ENCODE measurements at regions not wholly inside any gene's neighbourhood (a gene's known extent, or its start where the extent isn't known, plus 50 kb on each side); places are given as distances from the start of the nearest gene placed in this dataset.
"Not testable (repeated sequence)": the region's sequence is repeated elsewhere in the genome, so short reads cannot be mapped to it uniquely, and the experiment has no call there.

GRCh38 chr13:65943024-65943423 is 1287.1 kb downstream of the PCDH9 start:
- H3K9ac ChIP-seq (ENCODE audit: low read length), result no peak overlapping the region
- H3K27ac ChIP-seq (ENCODE audit: low read length), result no peak overlapping the region

GRCh38 chr13:65940720-65941119 is 1289.4 kb downstream of the PCDH9 start:
- Histone ChIP-seq H3K4me1 (ENCODE audit: control insufficient read depth, low read depth, low read length) (no peaks in the 10 kb centered on the region), H3K36me3 (ENCODE audit: control insufficient read depth, low read depth, low read length) (no peaks in the 10 kb centered on the region), H3K27ac (ENCODE audit: low read length) (no peak overlapping the region), H3K9ac (ENCODE audit: low read length) (no peak overlapping the region), H3K27me3 (ENCODE audit: control insufficient read depth, insufficient read depth, low read length) (no peaks in the 10 kb centered on the region), H3K9me3 (ENCODE audit: control insufficient read depth, low read depth, low read length) (no peaks in the 10 kb centered on the region), H3K4me3 (ENCODE audit: low read length) (no peak overlapping the region)

More at GRCh38 chr13:65943024-65943423, 1287.1 kb downstream of the PCDH9 start:
- Histone ChIP-seq H3K9me3 (ENCODE audit: control insufficient read depth, low read depth, low read length) (no peaks in the 10 kb centered on the region), H3K27me3 (ENCODE audit: control insufficient read depth, insufficient read depth, low read length) (no peaks in the 10 kb centered on the region), H3K4me1 (ENCODE audit: control insufficient read depth, low read depth, low read length) (no peaks in the 10 kb centered on the region), H3K36me3 (ENCODE audit: control insufficient read depth, low read depth, low read length) (no peaks in the 10 kb centered on the region), H3K4me3 (ENCODE audit: low read length) (no peak overlapping the region)

GRCh38 chr13:65937251-65937650 is 1292.9 kb downstream of the PCDH9 start:
- Histone ChIP-seq H3K27ac (ENCODE audit: low read length) (no peak overlapping the region), H3K4me3 (ENCODE audit: low read length) (no peak overlapping the region), H3K9ac (ENCODE audit: low read length) (no peak overlapping the region), H3K4me1 (ENCODE audit: control insufficient read depth, low read depth, low read length) (no peaks in the 10 kb centered on the region), H3K27me3 (ENCODE audit: control insufficient read depth, insufficient read depth, low read length) (no peaks in the 10 kb centered on the region), H3K36me3 (ENCODE audit: control insufficient read depth, low read depth, low read length) (no peaks in the 10 kb centered on the region), H3K9me3 (ENCODE audit: control insufficient read depth, low read depth, low read length) (no peaks in the 10 kb centered on the region)

GRCh38 chr13:65936249-65936648 is 1293.9 kb downstream of the PCDH9 start:
- Histone ChIP-seq H3K9me3 (ENCODE audit: control insufficient read depth, low read depth, low read length) (no peaks in the 10 kb centered on the region), H3K27me3 (ENCODE audit: control insufficient read depth, insufficient read depth, low read length) (no peaks in the 10 kb centered on the region), H3K36me3 (ENCODE audit: control insufficient read depth, low read depth, low read length) (no peaks in the 10 kb centered on the region), H3K27ac (ENCODE audit: low read length) (no peak overlapping the region), H3K4me1 (ENCODE audit: control insufficient read depth, low read depth, low read length) (no peaks in the 10 kb centered on the region), H3K4me3 (ENCODE audit: low read length) (no peak overlapping the region), H3K9ac (ENCODE audit: low read length) (no peak overlapping the region)

- Histone ChIP-seq H3K27me3 (ENCODE audit: control insufficient read depth, insufficient read depth, low read length) (no peaks in the 10 kb centered on the region), H3K9ac (ENCODE audit: low read length) (no peak overlapping the region), H3K4me3 (ENCODE audit: low read length) (no peak overlapping the region), H3K36me3 (ENCODE audit: control insufficient read depth, low read depth, low read length) (no peaks in the 10 kb centered on the region), H3K9me3 (ENCODE audit: control insufficient read depth, low read depth, low read length) (no peaks in the 10 kb centered on the region), H3K4me1 (ENCODE audit: control insufficient read depth, low read depth, low read length) (no peaks in the 10 kb centered on the region), H3K27ac (ENCODE audit: low read length) (no peak overlapping the region)
These were observed 1297.4 kb downstream of the PCDH9 start for GRCh38 chr13:65932587-65933239.

- H3K27ac ChIP-seq (ENCODE audit: low read length), result no peak overlapping the region
- H3K27me3 ChIP-seq (ENCODE audit: control insufficient read depth, insufficient read depth, low read length), result no peaks in the 10 kb centered on the region
- H3K4me1 ChIP-seq (ENCODE audit: control insufficient read depth, low read depth, low read length), result no peaks in the 10 kb centered on the region
- no peaks in the 10 kb centered on the region for H3K9me3 ChIP-seq (ENCODE audit: control insufficient read depth, low read depth, low read length)
- H3K4me3 ChIP-seq (ENCODE audit: low read length), result no peak overlapping the region
- no peak overlapping the region for H3K9ac ChIP-seq (ENCODE audit: low read length)
- H3K36me3 ChIP-seq (ENCODE audit: control insufficient read depth, low read depth, low read length), result no peaks in the 10 kb centered on the region
These were observed 1298.1 kb downstream of the PCDH9 start for GRCh38 chr13:65932013-65932412.

GRCh38 chr13:65929436-65929835 is 1300.7 kb downstream of the PCDH9 start:
- Histone ChIP-seq H3K27ac (ENCODE audit: low read length) (no peak overlapping the region), H3K4me3 (ENCODE audit: low read length) (no peak overlapping the region), H3K9ac (ENCODE audit: low read length) (no peak overlapping the region), H3K4me1 (ENCODE audit: control insufficient read depth, low read depth, low read length) (no peaks in the 10 kb centered on the region), H3K36me3 (ENCODE audit: control insufficient read depth, low read depth, low read length) (no peaks in the 10 kb centered on the region), H3K9me3 (ENCODE audit: control insufficient read depth, low read depth, low read length) (no peaks in the 10 kb centered on the region), H3K27me3 (ENCODE audit: control insufficient read depth, insufficient read depth, low read length) (no peaks in the 10 kb centered on the region)

GRCh38 chr13:65926750-65927171 is 1303.4 kb downstream of the PCDH9 start:
- Histone ChIP-seq H3K9ac (ENCODE audit: low read length) (no peak overlapping the region), H3K36me3 (ENCODE audit: control insufficient read depth, low read depth, low read length) (no peaks in the 10 kb centered on the region), H3K27me3 (ENCODE audit: control insufficient read depth, insufficient read depth, low read length) (no peaks in the 10 kb centered on the region), H3K4me1 (ENCODE audit: control insufficient read depth, low read depth, low read length) (no peaks in the 10 kb centered on the region), H3K9me3 (ENCODE audit: control insufficient read depth, low read depth, low read length) (no peaks in the 10 kb centered on the region), H3K27ac (ENCODE audit: low read length) (no peak overlapping the region), H3K4me3 (ENCODE audit: low read length) (no peak overlapping the region)

GRCh38 chr13:65922846-65923245 is 1307.3 kb downstream of the PCDH9 start:
- not testable (repeated sequence) for H3K27me3 ChIP-seq (ENCODE audit: control insufficient read depth, insufficient read depth, low read length); H3K36me3 ChIP-seq (ENCODE audit: control insufficient read depth, low read depth, low read length); H3K27ac ChIP-seq (ENCODE audit: low read length); H3K4me1 ChIP-seq (ENCODE audit: control insufficient read depth, low read depth, low read length); H3K9ac ChIP-seq (ENCODE audit: low read length); H3K4me3 ChIP-seq (ENCODE audit: low read length); H3K9me3 ChIP-seq (ENCODE audit: control insufficient read depth, low read depth, low read length)

GRCh38 chr13:65921933-65922332 is 1308.2 kb downstream of the PCDH9 start:
- Histone ChIP-seq H3K27ac (ENCODE audit: low read length) (no peak overlapping the region), H3K36me3 (ENCODE audit: control insufficient read depth, low read depth, low read length) (no peaks in the 10 kb centered on the region), H3K27me3 (ENCODE audit: control insufficient read depth, insufficient read depth, low read length) (no peaks in the 10 kb centered on the region), H3K4me1 (ENCODE audit: control insufficient read depth, low read depth, low read length) (no peaks in the 10 kb centered on the region), H3K9ac (ENCODE audit: low read length) (no peak overlapping the region), H3K9me3 (ENCODE audit: control insufficient read depth, low read depth, low read length) (no peaks in the 10 kb centered on the region), H3K4me3 (ENCODE audit: low read length) (no peak overlapping the region)

- H3K27me3 ChIP-seq (ENCODE audit: control insufficient read depth, insufficient read depth, low read length), result no peaks in the 10 kb centered on the region
- H3K9me3 ChIP-seq (ENCODE audit: control insufficient read depth, low read depth, low read length), result no peaks in the 10 kb centered on the region
- no peak overlapping the region for H3K9ac ChIP-seq (ENCODE audit: low read length)
- H3K36me3 ChIP-seq (ENCODE audit: control insufficient read depth, low read depth, low read length), result no peaks in the 10 kb centered on the region
- no peak overlapping the region for H3K27ac ChIP-seq (ENCODE audit: low read length)
- no peaks in the 10 kb centered on the region for H3K4me1 ChIP-seq (ENCODE audit: control insufficient read depth, low read depth, low read length)
- no peak overlapping the region for H3K4me3 ChIP-seq (ENCODE audit: low read length)
These were observed 1312.4 kb downstream of the PCDH9 start for GRCh38 chr13:65917731-65918130.

GRCh38 chr13:65915195-65915594 is 1314.9 kb downstream of the PCDH9 start:
- Histone ChIP-seq H3K4me1 (ENCODE audit: control insufficient read depth, low read depth, low read length) (no peaks in the 10 kb centered on the region), H3K27me3 (ENCODE audit: control insufficient read depth, insufficient read depth, low read length) (no peaks in the 10 kb centered on the region), H3K27ac (ENCODE audit: low read length) (no peak overlapping the region), H3K9ac (ENCODE audit: low read length) (no peak overlapping the region), H3K36me3 (ENCODE audit: control insufficient read depth, low read depth, low read length) (no peaks in the 10 kb centered on the region), H3K4me3 (ENCODE audit: low read length) (no peak overlapping the region), H3K9me3 (ENCODE audit: control insufficient read depth, low read depth, low read length) (no peaks in the 10 kb centered on the region)
